Right ventricle myocardium inferior (tissue), 1 donor: ENCODE measurements at regions not wholly inside any gene's neighbourhood (a gene's known extent, or its start where the extent isn't known, plus 50 kb on each side); places are given as distances from the start of the nearest gene placed in this dataset.
A peak's percentile ranks its signal among the peaks of the same experiment; 100 is the strongest.

Experiments
- ATAC-seq: fragments of 200-7000 bp; cut with Tn5 transposase; one replicate; pipeline ENCODE4 v1.9.1; 2020; ENCODE audit warnings: mild to moderate bottlenecking, moderate library complexity
- DNase-seq: peaks from one replicate; pipeline ENCODE4 v3.0.0; 2021; ENCODE audit errors: missing footprints
- intact Hi-C: fragments of 100-400 bp; cut with DNase I; formaldehyde crosslinking; loops from one replicate; pipeline ENCODE4 v1.11.0; 2022
- donor health status: DM: no; HTN: yes; CAD: no; lungs with severe emphysema.

- intact Hi-C loops = loop anchor here (2.0 to 5.0 kb wide), 2 partner anchors 60 to 70 kb away; partner anchors contain the start of gene NCOR2
- DNase-seq (peak; percentile 86), ATAC-seq (peak; percentile 79)
Observed at GRCh38 chr12:124626971-124627411, 59.6 kb upstream of the NCOR2 start.

GRCh38 chr12:124625867-124626675 lies 58.7 kb upstream of the NCOR2 start:
- DNase-seq = peak; percentile 94
- ATAC-seq = peak; percentile 87
- intact Hi-C loops = loop anchor here (2.0 to 5.0 kb wide), 2 partner anchors 59 to 71 kb away; partner anchors contain the start of gene NCOR2

- intact Hi-C loops = loop anchor here (5.0 kb wide), 2 partner anchors 72 to 108 kb away; no protein-coding TSS in a partner anchor
- ATAC-seq = no peak
- DNase-seq = no peak
Observed at GRCh38 chr12:124624823-124625222, 57.4 kb upstream of the NCOR2 start.

GRCh38 chr12:124623344-124624035 lies 56.1 kb upstream of the NCOR2 start:
- ATAC-seq (no peak), DNase-seq (no peak)
- intact Hi-C loops = loop anchor here (5.0 kb wide), 1 partner anchor 106 kb away; no protein-coding TSS in a partner anchor

GRCh38 chr12:124622764-124623163 lies 55.4 kb upstream of the NCOR2 start:
- DNase-seq = no peak
- no peak for ATAC-seq
- intact Hi-C loops = loop anchor here (5.0 kb wide), 1 partner anchor 105 kb away; no protein-coding TSS in a partner anchor

- ATAC-seq (no peak), DNase-seq (no peak)
- intact Hi-C loops = loop anchor here (5.0 kb wide), 1 partner anchor 105 kb away; no protein-coding TSS in a partner anchor
Observed at GRCh38 chr12:124622331-124622730, 54.9 kb upstream of the NCOR2 start.

GRCh38 chr12:124621296-124621660 lies 53.9 kb upstream of the NCOR2 start:
- peak; percentile 79 for ATAC-seq
- intact Hi-C loops = loop anchor here (5.0 kb wide), 1 partner anchor 104 kb away; no protein-coding TSS in a partner anchor
- peak; percentile 84 for DNase-seq

- intact Hi-C loops = loop anchor here (5.0 kb wide), 1 partner anchor 103 kb away; no protein-coding TSS in a partner anchor
- ATAC-seq = peak; percentile 35
- no peak for DNase-seq
Observed at GRCh38 chr12:124620606-124621295, 53.3 kb upstream of the NCOR2 start.

- intact Hi-C loops = no loop called here
Observed at GRCh38 chr12:124618291-124618902, 51.0 kb upstream of the NCOR2 start.

GRCh38 chr12:124617615-124618014 lies 50.2 kb upstream of the NCOR2 start:
- DNase-seq (no peak), ATAC-seq (peak; percentile 49)
- intact Hi-C loops = no loop called here

More at GRCh38 chr12:124618291-124618902, 51.0 kb upstream of the NCOR2 start:
- ATAC-seq (no peak), DNase-seq (no peak)
